Liver (tissue), 8 donors: ENCODE measurements at regions not wholly inside any gene's neighbourhood (a gene's known extent, or its start where the extent isn't known, plus 50 kb on each side); places are given as distances from the start of the nearest gene placed in this dataset.

Experiments used
- DNase-seq: peaks from one replicate; pipeline ENCODE4 v3.0.0-alpha.2; 2017; ENCODE audit warnings: low spot score
- H3K27ac ChIP-seq, 2 donors: one replicate each; pipeline ENCODE4 v1.7.0; 2013; ENCODE audit warnings: inconsistent platforms in 2 of 2, low read length in 2 of 2, control low read depth in 1 of 2, low read depth in 1 of 2, mild to moderate bottlenecking in 1 of 2
- H3K27me3 ChIP-seq, 4 donors: one replicate each; pipeline versions ENCODE4 v1.6.1 to v1.7.0; 2013; ENCODE audit warnings: low read length in 3 of 4, inconsistent platforms in 1 of 4, mild to moderate bottlenecking in 1 of 4, moderate library complexity in 1 of 4; ENCODE audit not compliant: control insufficient read depth in 4 of 4, insufficient read depth in 4 of 4
- H3K36me3 ChIP-seq, 4 donors: one replicate each; pipeline versions ENCODE4 v1.6.1 to v1.7.0; 2013; ENCODE audit warnings: low read length in 3 of 4, mild to moderate bottlenecking in 3 of 4, low read depth in 1 of 4, moderate library complexity in 1 of 4; ENCODE audit not compliant: control insufficient read depth in 4 of 4, insufficient read depth in 3 of 4
- H3K4me1 ChIP-seq, 4 donors: one replicate each; pipeline versions ENCODE4 v1.6.1 to v1.7.0; 2013; ENCODE audit warnings: low read length in 3 of 4, mild to moderate bottlenecking in 3 of 4, moderate library complexity in 1 of 4; ENCODE audit not compliant: control insufficient read depth in 4 of 4, insufficient read depth in 4 of 4
- H3K4me3 ChIP-seq, 3 donors: one replicate each; pipeline versions ENCODE4 v1.6.1 to v1.7.0; 2013; ENCODE audit warnings: low read length in 3 of 3, control low read depth in 1 of 3, low read depth in 1 of 3, mild to moderate bottlenecking in 1 of 3
- H3K9ac ChIP-seq, 2 donors: one replicate each; pipeline ENCODE4 v1.7.0; 2013; ENCODE audit warnings: low read length in 2 of 2, mild to moderate bottlenecking in 2 of 2, moderate library complexity in 2 of 2, control low read depth in 1 of 2, low read depth in 1 of 2
- H3K9me3 ChIP-seq, 4 donors: one replicate each; pipeline versions ENCODE4 v1.6.1 to v1.7.0; 2013; ENCODE audit warnings: low read length in 3 of 4; ENCODE audit not compliant: control insufficient read depth in 4 of 4
- EGR1 ChIP-seq, 2 donors: IDR thresholded peaks; 2 replicates each; pipeline ENCODE4 v1.6.1; 2016 to 2018; ENCODE audit warnings: antibody characterized with exemption in 2 of 2, low read depth in 2 of 2
- FOXA1 ChIP-seq: IDR thresholded peaks from 2 replicates; pipeline ENCODE4 v1.6.1; 2016; ENCODE audit warnings: antibody characterized with exemption
- FOXA2 ChIP-seq: IDR thresholded peaks from 2 replicates; pipeline ENCODE4 v1.6.1; 2016; ENCODE audit warnings: antibody characterized with exemption
- GABPA ChIP-seq, 2 donors: IDR thresholded peaks in 1 of 2; conservative IDR thresholded peaks in 1 of 2; 2 replicates each; pipeline ENCODE4 v1.6.1; 2016; ENCODE audit warnings: antibody characterized with exemption in 2 of 2, mild to moderate bottlenecking in 1 of 2, moderate library complexity in 1 of 2
- HNF4G ChIP-seq: IDR thresholded peaks from 2 replicates; pipeline ENCODE4 v1.6.1; 2016; ENCODE audit warnings: antibody characterized with exemption
- JUND ChIP-seq, 2 donors: IDR thresholded peaks; 2 replicates each; pipeline ENCODE4 v1.6.1; 2016; ENCODE audit warnings: antibody characterized with exemption in 2 of 2
- NR2F2 ChIP-seq: IDR thresholded peaks from 2 replicates; pipeline ENCODE4 v1.6.1; 2016; ENCODE audit warnings: antibody characterized with exemption
- RAD21 ChIP-seq, 2 donors: IDR thresholded peaks; 2 replicates each; pipeline ENCODE4 v1.6.1; 2016; ENCODE audit warnings: antibody characterized with exemption in 2 of 2, mild to moderate bottlenecking in 2 of 2
- REST ChIP-seq: IDR thresholded peaks from 2 replicates; pipeline ENCODE4 v1.6.1; 2016; ENCODE audit warnings: antibody characterized with exemption, mild to moderate bottlenecking
- SP1 ChIP-seq: IDR thresholded peaks from 2 replicates; pipeline ENCODE4 v1.6.1; 2018; ENCODE audit warnings: antibody characterized with exemption, mild to moderate bottlenecking
- TAF1 ChIP-seq: conservative IDR thresholded peaks from 2 replicates; pipeline ENCODE4 v1.6.1; 2016; ENCODE audit warnings: antibody characterized with exemption, mild to moderate bottlenecking
- YY1 ChIP-seq: IDR thresholded peaks from 2 replicates; pipeline ENCODE4 v1.6.1; 2016; ENCODE audit warnings: antibody characterized with exemption, mild to moderate bottlenecking
- ZBTB33 ChIP-seq: IDR thresholded peaks from 2 replicates; pipeline ENCODE4 v1.6.1; 2016; ENCODE audit warnings: antibody characterized with exemption
- WGBS: extraction: QIAGEN DNeasy Blood & Tissue Kit; methylation state at CpG from one replicate; pipeline ENCODE4 v1.1.7; 2013; 5-methylcytosine and 5-hydroxymethylcytosine counted together
- TF ChIP-seq, protein P1 (sequence below): IDR thresholded peaks from 2 replicates; pipeline ENCODE4 v1.6.1; 2016; ENCODE audit warnings: antibody characterized with exemption
- TF ChIP-seq, protein P2 (sequence below): fragments of 150-350 bp; IDR thresholded peaks from 2 replicates; pipeline ENCODE4 v1.5.1; 2017; ENCODE audit warnings: improper control_type of control experiment, low read depth, low read length; ENCODE audit not compliant: missing input control
- donor health status: healthy.
- donor health status: healthy.
- donor health status: healthy.
- donor health status: healthy.
- donor health status: healthy.

DNA sequence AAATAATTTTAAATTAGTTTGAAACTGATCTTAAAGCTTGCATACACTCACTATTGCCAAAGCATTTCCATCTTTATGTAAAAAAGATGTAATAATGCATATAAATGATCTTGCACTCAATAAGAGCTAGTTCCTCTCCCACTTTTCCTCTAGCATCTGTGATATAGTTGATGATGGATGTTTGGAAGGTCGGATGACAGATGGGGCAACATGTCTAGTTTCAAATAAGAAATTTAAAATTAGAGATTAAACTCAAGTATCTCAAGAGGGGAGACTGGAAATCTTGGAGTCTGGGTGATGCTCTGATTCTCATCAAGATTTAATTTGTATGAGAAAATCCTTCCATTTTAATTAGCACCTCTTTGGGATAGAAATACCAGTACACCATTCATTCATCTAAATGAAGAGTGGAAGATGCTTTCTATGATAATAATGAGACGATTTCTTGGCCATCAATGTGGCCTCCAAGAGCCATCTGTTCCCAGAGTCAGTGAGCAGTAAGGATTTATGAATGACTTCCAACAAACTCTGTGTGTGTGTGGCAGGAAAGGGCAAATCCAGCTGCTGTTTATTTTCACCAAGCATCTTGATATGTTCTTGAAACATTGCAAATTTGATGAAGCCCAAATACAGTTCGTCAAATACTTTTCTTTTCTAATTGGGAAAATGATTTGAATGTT, 616.3 kb upstream of the CDH8 start:
- Histone ChIP-seq H3K4me1 (no peaks in the 10 kb centered on the region), H3K27me3 (no peaks in the 10 kb centered on the region), H3K27ac (no peak overlapping the region), H3K36me3 (no peaks in the 10 kb centered on the region), H3K9ac (no peak overlapping the region), H3K9me3 (no peaks in the 10 kb centered on the region), H3K4me3 (no peak overlapping the region)
- 42% methylated on average over 3 of the region's 3 CpGs for WGBS
- no peak for TF ChIP-seq SP1
- TF ChIP-seq, protein P1, sequence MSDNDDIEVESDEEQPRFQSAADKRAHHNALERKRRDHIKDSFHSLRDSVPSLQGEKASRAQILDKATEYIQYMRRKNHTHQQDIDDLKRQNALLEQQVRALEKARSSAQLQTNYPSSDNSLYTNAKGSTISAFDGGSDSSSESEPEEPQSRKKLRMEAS, result no peak
- TF ChIP-seq, protein P2, sequence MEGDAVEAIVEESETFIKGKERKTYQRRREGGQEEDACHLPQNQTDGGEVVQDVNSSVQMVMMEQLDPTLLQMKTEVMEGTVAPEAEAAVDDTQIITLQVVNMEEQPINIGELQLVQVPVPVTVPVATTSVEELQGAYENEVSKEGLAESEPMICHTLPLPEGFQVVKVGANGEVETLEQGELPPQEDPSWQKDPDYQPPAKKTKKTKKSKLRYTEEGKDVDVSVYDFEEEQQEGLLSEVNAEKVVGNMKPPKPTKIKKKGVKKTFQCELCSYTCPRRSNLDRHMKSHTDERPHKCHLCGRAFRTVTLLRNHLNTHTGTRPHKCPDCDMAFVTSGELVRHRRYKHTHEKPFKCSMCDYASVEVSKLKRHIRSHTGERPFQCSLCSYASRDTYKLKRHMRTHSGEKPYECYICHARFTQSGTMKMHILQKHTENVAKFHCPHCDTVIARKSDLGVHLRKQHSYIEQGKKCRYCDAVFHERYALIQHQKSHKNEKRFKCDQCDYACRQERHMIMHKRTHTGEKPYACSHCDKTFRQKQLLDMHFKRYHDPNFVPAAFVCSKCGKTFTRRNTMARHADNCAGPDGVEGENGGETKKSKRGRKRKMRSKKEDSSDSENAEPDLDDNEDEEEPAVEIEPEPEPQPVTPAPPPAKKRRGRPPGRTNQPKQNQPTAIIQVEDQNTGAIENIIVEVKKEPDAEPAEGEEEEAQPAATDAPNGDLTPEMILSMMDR, result no peak
- no peak for TF ChIP-seq TAF1
- no peak for TF ChIP-seq FOXA2
- no peak for TF ChIP-seq JUND (IDR thresholded peaks at IDR 0.05)
- TF ChIP-seq EGR1 (IDR thresholded peaks at IDR 0.05; ENCODE audit: low read depth in 2 of 2), result no peak
- TF ChIP-seq REST, result no peak
- TF ChIP-seq YY1, result no peak
- no peak for TF ChIP-seq RAD21 (IDR thresholded peaks at IDR 0.05)
- no peak for TF ChIP-seq FOXA1
- TF ChIP-seq HNF4G, result no peak
- TF ChIP-seq ZBTB33, result no peak
- DNase-seq, result no peak

DNA sequence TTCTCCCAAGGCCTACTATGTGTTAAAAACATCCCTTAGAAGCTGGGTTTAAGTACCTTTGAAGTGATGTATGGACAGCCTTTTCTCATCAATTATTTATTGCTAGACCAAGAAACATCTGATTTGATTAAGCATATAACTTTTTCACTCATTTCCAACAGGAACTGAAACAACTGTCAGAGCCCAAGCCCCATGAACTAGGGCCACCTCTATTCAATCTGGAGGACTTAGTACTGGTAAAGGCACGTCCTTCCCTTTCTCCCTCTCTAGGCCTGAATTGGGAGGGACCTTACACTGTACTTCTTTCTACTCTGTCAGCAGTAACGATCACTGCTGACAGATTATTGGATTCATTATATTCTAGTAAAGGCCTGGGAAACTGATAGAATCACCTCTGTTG, 612.0 kb upstream of the CDH8 start:
- Histone ChIP-seq H3K27me3 (no peaks in the 10 kb centered on the region), H3K4me1 (no peaks in the 10 kb centered on the region), H3K4me3 (no peak overlapping the region), H3K9me3 (peaks cover 0 to 16% (median 0%) of the 10 kb centered on the region in 4 donors), H3K36me3 (no peaks in the 10 kb centered on the region), H3K27ac (no peak overlapping the region), H3K9ac (no peak overlapping the region)
- 61% methylated on average over 2 of the region's 2 CpGs for WGBS
- TF ChIP-seq GABPA (IDR thresholded peaks at IDR 0.05 in 1 of 2, conservative IDR thresholded peaks at IDR 0.05 in 1 of 2) (no peak), JUND (IDR thresholded peaks at IDR 0.05) (no peak), FOXA2 (no peak), HNF4G (no peak), RAD21 (IDR thresholded peaks at IDR 0.05) (no peak), EGR1 (IDR thresholded peaks at IDR 0.05; ENCODE audit: low read depth in 2 of 2) (no peak), TAF1 (no peak), NR2F2 (no peak), REST (no peak)
- no peak for DNase-seq
